G401.6 (cell line): ENCODE measurements at regions not wholly inside any gene's neighbourhood (a gene's known extent, or its start where the extent isn't known, plus 50 kb on each side); places are given as distances from the start of the nearest gene placed in this dataset.

ENCODE experiments used
- FAIRE-seq: peaks from 2 replicates; lab custom pipeline; 2012; peaks lifted over from hg19 to GRCh38; lab: Jason Lieb, UNC

GRCh38 chr5:135660826-135661575 is 82.2 kb upstream of the CXCL14 start:
- no peak for FAIRE-seq

DNA sequence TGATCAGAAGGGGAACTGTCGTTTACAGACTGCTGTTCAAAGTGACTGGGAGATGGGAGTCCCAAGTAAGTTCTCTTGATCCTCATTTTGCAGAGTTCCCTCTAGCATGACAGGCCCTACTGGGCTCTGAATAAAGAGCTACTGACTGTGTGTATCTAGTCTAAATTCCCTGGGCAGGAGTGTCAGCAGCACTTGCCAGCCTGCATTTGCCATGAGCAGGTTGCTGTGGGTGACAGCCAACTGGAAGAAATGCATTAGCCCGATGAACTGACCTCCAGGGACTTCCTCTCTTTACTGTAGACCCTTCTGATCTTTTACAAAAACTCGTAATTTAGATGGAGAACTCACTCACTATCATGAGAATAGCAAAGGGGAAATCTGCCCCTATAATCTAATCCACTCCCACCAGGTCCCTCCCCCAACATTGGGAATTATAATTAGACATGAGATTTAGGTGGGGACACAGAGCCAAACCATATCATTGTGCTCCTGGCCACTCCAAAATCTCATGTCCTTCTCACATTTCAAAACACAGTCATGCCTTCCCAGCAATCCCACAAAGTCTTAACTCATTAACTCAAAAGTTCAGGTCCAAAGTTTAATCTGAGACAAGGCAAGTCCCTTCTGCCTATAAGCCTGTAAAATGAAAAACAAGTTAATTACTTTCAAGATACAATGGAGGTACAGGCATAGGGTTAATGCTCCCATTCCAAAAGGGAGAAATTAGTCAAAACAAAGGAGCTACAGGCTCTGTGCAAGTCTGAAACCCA is 78.9 kb upstream of the CXCL14 start:
- no peak for FAIRE-seq

DNA sequence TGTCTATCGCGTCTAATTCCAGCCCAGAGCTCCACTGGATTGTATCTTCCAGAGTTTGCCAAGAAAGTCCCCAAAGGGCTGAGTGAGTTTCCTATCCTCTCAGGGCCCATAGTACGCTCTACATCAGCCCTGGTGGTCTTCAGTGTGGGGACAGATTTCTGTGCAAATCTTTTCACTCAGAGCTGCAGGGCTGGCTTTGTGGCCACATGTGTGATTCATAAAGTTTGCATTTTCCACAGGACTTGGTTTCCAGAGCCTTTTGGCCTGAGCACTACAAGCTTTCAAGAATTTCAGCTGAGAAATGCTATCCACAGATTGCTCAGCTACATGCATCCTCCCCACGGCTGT is 76.7 kb upstream of the CXCL14 start:
- FAIRE-seq, result no peak

DNA sequence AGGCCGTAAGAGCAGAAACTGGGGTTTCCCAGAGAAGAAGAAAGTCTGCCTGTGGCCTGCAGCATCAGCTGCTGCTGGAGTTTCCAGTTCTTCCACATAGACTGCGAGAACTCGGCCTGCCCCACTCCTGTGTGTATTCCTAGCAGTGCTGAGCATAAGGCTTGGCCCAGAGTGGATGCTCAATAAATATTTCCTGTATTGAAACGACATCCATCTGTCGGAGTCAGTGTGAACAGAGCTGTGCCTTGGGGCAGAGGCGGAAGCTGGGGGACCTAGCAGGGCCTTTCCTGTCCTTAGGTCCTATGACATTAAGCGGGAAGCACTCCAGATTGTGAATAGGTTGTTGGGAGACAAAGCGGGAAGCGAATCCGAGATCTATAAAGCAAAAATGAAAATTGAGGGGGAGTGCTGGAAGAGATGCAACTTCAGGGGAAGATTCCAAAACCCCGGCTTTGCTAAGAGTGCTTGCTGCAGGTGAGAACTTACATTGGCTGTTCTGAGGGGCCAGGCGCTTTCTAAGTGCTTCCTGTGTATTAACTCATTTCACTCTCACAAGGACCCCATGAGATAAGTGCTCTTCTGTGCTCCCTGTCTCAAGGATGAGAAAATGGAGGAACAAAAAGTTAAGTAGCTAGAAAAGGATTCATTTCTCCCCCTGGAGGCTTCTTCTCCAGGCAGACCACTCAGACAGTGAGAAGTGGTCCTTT is 76.1 kb upstream of the CXCL14 start:
- FAIRE-seq, result no peak

DNA sequence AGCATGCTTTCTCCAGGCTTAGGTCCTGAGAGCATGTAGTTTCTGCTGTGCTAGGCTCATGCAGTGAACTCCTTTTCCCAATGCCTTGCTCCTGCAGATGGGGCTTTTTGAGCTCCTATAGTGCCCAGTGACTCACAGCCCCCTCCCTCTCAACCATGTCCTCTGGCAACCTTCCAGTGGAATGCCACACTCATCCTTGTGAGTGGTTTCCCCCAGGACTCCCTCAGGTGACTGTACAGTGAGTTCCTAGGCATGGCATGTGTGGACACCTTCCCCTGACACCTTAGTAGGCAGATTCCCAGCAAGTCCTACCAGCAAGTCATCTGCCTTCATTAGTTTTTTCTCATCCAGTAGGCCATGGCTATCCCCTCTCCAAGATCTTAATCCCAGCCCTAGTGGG is 72.4 kb upstream of the CXCL14 start:
- no peak for FAIRE-seq

GRCh38 chr5:135650081-135650480 is 71.3 kb upstream of the CXCL14 start:
- no peak for FAIRE-seq

- no peak for FAIRE-seq
Measured at GRCh38 chr5:135649435-135649834, 70.6 kb upstream of the CXCL14 start.

DNA sequence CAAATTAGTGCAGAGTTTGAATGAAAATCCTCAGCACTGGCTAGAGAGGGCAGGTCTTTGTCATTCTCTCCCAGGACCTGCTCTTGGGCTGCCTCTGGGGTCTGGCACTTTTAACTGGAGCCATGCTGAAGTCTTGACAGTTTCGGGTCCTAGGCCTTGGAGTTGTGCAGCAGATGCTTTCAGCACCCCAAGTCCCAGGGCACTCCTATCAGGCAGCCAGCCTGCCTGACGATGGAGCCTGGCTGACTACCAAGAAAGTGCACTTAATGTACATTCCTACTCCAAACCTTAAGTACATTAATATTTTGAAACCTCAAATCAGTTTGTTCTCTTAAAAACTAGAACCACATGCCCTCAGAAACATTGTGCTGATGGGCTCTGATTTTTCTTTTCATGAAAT is 69.3 kb upstream of the CXCL14 start:
- no peak for FAIRE-seq

GRCh38 chr5:135645336-135646180 is 66.8 kb upstream of the CXCL14 start:
- FAIRE-seq, result no peak

GRCh38 chr5:135644816-135645215 is 66.0 kb upstream of the CXCL14 start:
- FAIRE-seq, result no peak

GRCh38 chr5:135643881-135644766 is 65.3 kb upstream of the CXCL14 start:
- no peak for FAIRE-seq

DNA sequence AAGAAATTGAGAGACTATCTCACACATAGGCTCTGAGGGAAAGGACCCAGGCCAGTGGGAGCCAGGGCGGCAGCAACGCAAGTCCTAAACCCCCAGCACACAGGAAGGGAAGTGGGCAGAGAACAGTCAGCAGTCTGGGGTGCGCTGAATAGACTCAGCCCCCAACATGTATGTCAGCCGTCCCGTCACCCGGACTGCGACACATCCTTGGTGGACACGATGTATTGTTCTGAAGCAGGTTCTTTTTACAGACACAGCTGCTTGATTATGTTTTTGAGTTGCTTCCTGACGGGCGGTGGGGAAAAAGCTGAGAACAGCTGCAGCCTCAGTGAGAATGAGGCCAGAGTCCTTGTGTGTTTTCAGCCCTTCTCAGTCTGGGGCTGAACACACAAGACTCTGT is 64.1 kb upstream of the CXCL14 start:
- FAIRE-seq, result no peak

- no peak for FAIRE-seq
Measured at GRCh38 chr5:135642488-135642870, 63.7 kb upstream of the CXCL14 start.

DNA sequence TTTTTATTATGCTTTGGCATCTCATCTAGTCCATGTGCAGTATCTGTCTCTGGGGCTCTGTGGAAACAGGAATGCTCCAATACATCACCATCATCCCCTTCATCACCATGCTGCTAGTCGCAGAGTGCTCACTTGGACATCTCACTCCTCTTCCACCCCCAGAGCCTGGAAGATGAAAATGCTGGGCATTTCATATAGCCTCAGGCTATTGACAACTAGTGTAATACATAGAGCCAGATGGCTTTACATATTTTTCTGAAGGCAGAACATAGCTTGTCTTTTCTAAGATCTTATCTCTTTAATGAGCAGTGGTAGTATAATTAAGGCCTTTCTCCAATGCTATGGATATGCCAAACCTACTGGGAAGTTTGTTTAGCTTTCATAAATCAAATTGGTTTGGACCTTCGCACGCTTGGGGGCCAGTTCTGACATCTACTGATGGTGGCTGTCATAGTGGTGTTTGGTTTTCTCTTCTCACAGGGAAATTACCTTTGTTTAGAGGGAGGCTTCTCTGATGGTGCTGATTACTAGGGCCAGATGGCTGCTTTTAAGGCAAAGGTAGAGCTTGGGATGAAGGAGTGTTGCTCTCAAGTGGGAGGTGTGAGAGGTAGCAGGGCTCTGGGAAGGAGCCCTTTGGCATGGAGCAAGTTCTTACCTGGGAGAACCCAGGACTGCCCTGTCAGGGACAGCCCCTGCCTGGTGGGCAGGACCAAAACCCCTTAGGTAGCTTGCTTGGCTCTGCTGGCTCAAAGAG is 63.1 kb upstream of the CXCL14 start:
- FAIRE-seq, result no peak

DNA sequence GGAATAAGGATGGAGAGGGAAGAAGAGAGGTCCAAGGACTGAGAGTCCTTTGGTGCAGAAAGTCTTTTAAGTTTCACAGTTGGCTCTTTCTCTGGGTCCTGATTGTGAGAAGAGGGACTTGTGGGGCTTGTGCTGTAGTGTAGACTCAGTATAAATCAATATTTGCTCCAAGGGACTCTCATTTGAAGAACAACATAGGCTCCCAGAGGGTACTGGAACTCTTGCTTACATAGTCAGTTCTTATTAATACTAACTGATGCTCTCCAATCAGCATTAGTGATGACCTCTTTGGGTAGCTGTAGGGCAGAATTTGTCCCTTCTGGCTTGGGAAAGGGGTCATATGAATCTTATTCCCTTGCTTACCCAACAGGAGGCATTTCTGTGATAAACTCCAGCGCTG is 62.5 kb upstream of the CXCL14 start:
- no peak for FAIRE-seq

DNA sequence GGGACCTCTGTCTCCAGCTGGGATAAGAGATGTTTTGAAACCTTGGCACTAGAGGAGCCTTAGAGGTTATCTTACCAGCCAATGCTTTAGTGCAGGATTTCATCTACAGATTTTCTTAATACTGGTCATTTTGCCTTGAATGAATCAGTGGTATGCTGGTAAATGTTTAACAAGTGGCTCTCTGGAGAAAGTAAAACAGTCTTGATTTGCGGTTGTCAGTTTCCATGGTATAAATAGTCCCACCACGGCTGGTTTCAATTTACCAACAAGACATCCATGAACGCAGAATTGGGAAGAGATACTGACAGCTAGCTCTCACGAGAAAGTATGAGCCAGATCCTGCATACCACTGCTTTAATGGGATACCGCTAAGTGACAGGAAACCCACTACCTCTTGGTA is 56.7 kb upstream of the CXCL14 start:
- no peak for FAIRE-seq

DNA sequence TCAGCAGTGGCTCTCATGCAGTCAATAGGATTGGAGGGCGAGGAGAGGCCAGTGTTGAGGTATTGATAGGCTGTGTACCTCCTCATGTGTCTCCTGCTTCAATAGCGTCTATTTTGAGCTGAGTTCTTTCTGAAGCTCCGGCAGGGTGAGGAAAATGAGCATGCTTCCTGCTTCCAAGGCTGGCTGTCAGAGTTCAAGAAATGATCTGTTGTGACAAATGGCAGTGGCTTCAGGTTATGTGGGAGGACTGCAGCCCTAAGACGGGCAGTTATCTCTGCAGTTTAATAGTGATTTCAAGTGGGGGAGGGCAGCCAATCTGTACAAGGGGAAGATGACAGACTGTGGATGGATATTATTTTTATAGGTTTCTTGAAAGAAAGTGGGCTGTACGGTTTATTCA is 54.0 kb upstream of the CXCL14 start:
- FAIRE-seq, result no peak

GRCh38 chr5:135631391-135631790 is 52.6 kb upstream of the CXCL14 start:
- no peak for FAIRE-seq

DNA sequence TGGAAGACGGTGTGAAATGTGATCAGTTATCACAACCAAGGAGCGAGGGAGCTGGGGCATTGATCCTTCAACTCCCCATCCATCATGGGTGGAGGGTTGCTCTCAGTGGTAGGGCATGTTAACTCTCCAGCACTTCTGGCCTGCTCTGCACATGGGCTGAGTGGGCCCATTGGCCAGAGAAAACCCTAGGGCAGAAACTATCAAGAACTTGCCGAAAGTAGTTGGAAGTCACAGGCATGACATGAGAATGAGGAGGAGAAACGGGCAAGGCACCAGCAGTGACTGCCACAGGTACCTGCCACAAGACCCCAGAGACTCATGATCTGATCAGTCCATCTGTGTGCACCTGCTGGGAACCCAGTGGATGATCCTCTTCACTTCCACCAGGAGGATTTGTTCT is 50.9 kb upstream of the CXCL14 start:
- no peak for FAIRE-seq

GRCh38 chr5:135628771-135629563 is 50.2 kb upstream of the CXCL14 start:
- no peak for FAIRE-seq
